ENCODE measurements at regions not wholly inside any gene's neighbourhood (a gene's known extent, or its start where the extent isn't known, plus 50 kb on each side); places are given as distances from the start of the nearest gene placed in this dataset.

DNA sequence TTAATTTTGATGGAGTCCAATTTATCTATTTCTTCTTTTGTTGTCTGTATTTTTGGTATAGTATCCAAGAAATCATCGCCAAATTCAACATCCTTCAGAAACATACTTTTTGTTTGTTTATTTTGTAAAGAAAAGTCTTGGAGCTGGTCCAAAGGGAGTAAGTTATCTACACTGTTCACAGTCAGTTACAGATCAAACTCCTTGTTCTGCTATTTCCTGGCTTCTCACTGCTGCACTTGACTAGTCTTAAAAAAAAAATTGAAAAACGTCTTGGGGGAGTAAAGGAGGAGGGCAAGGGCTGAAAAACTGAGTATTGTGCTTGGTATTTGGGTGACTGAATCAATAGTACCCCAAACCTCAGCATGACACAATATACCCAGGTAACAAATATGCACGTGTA lies 105.6 kb downstream of the NFKBIZ start:
- Histone ChIP-seq H3K4me3 (ENCODE audit: control extremely low read depth in 1 of 5, extremely low read depth in 1 of 5, insufficient read depth in 1 of 5, low read depth in 2 of 5, low read length in 4 of 5) (no peak overlapping the region), H3K79me2 (ENCODE audit: control insufficient read depth, insufficient read depth, low read length) (no peaks in the 10 kb centered on the region), H3K4me2 (replicated peaks; ENCODE audit: low read depth, low read length, poor library complexity, severe bottlenecking) (no peak overlapping the region), H3K27me3 (replicated peaks in 1 of 4; ENCODE audit: control extremely low read depth in 1 of 4, control insufficient read depth in 3 of 4, insufficient read depth in 4 of 4, low read length in 3 of 4) (no peaks in the 10 kb centered on the region), H3K27ac (ENCODE audit: low read length in 2 of 2) (no peak overlapping the region), H3K9ac (ENCODE audit: low read length) (no peak overlapping the region), H3K36me3 (replicated peaks in 1 of 2; ENCODE audit: control extremely low read depth in 1 of 2, control insufficient read depth in 1 of 2, extremely low read depth in 1 of 2, insufficient read depth in 2 of 2, low read length in 1 of 2) (no peaks in the 10 kb centered on the region), H4K20me1 (ENCODE audit: control insufficient read depth, insufficient read depth, low read length, poor library complexity, severe bottlenecking) (no peaks in the 10 kb centered on the region), H3K9me3 (ENCODE audit: control extremely low read depth in 1 of 3, control insufficient read depth in 2 of 3, insufficient read depth in 1 of 3, low read length in 2 of 3) (peaks cover 0 to 3% (median 0%) of the 10 kb centered on the region in 3 donors), H3K4me1 (ENCODE audit: control insufficient read depth in 2 of 2, insufficient read depth in 2 of 2, low read length in 2 of 2) (peaks cover 3 to 4% of the 10 kb centered on the region in 2 donors), H2AFZ (ENCODE audit: insufficient read depth, low read depth, low read length, poor library complexity, severe bottlenecking) (no peak overlapping the region)
- intact Hi-C loops (cut with micrococcal nuclease): no loop called here
- TF ChIP-seq EZH2 (IDR thresholded peaks at IDR 0.05; ENCODE audit: borderline replicate concordance, insufficient read depth, low read depth, low read length, poor library complexity, severe bottlenecking): no peak
- TF ChIP-seq, protein P1, sequence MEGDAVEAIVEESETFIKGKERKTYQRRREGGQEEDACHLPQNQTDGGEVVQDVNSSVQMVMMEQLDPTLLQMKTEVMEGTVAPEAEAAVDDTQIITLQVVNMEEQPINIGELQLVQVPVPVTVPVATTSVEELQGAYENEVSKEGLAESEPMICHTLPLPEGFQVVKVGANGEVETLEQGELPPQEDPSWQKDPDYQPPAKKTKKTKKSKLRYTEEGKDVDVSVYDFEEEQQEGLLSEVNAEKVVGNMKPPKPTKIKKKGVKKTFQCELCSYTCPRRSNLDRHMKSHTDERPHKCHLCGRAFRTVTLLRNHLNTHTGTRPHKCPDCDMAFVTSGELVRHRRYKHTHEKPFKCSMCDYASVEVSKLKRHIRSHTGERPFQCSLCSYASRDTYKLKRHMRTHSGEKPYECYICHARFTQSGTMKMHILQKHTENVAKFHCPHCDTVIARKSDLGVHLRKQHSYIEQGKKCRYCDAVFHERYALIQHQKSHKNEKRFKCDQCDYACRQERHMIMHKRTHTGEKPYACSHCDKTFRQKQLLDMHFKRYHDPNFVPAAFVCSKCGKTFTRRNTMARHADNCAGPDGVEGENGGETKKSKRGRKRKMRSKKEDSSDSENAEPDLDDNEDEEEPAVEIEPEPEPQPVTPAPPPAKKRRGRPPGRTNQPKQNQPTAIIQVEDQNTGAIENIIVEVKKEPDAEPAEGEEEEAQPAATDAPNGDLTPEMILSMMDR (IDR thresholded peaks at IDR 0.05): no peak
- Mint-ChIP-seq H3K27me3 (no peaks in the 10 kb centered on the region), H3K4me3 (no peak overlapping the region), H3K27ac (no peak overlapping the region), H3K9me3 (ENCODE audit: insufficient read depth) (no peaks in the 10 kb centered on the region), H3K4me1 (peaks cover 6% of the 10 kb centered on the region)
- WGBS (ENCODE audit: insufficient coverage): no CpG with 5 or more reads among the region's 3 CpGs
- ChIA-PET CTCF (no interaction called here), POLR2A (no interaction called here)
- DNase-seq: no peak
- ATAC-seq (ENCODE audit: low read depth): no peak

DNA sequence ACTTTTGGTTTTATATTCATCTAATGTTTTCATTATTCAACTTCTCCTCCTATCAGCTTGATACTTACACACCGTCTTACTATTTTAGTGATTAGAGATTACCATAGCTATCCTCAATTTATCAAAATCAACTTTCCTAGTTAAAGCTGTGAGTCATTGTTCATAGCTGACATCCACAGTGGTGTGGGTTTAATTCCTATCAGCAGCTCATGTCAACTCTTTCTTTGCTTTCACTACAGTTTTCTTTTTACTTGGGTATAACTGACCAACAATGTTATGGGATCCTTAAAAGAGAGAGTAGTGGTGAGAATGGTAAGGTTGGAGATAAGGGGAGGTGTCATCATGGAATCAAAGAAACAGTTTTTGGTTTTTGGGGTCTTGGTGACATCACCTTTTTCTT lies 112.7 kb downstream of the NFKBIZ start:
- Mint-ChIP-seq H3K4me1 (peaks cover 4% of the 10 kb centered on the region), H3K27ac (no peak overlapping the region), H3K9me3 (ENCODE audit: insufficient read depth) (no peaks in the 10 kb centered on the region), H3K27me3 (no peaks in the 10 kb centered on the region), H3K4me3 (no peak overlapping the region)
- H3K79me2 ChIP-seq (ENCODE audit: control insufficient read depth, insufficient read depth, low read length): no peaks in the 10 kb centered on the region
- DNase-seq: no peak
- intact Hi-C loops (cut with micrococcal nuclease): no loop called here
- no peaks in the 10 kb centered on the region for H3K36me3 ChIP-seq (replicated peaks in 1 of 2; ENCODE audit: control extremely low read depth in 1 of 2, control insufficient read depth in 1 of 2, extremely low read depth in 1 of 2, insufficient read depth in 2 of 2, low read length in 1 of 2)
- peaks cover 0 to 3% of the 10 kb centered on the region in 2 donors for H3K4me1 ChIP-seq (ENCODE audit: control insufficient read depth in 2 of 2, insufficient read depth in 2 of 2, low read length in 2 of 2)
- H3K27me3 ChIP-seq (replicated peaks in 1 of 4; ENCODE audit: control extremely low read depth in 1 of 4, control insufficient read depth in 3 of 4, insufficient read depth in 4 of 4, low read length in 3 of 4): no peaks in the 10 kb centered on the region
- H3K4me2 ChIP-seq (replicated peaks; ENCODE audit: low read depth, low read length, poor library complexity, severe bottlenecking): no peak overlapping the region
- H3K9me3 ChIP-seq (ENCODE audit: control extremely low read depth in 1 of 3, control insufficient read depth in 2 of 3, insufficient read depth in 1 of 3, low read length in 2 of 3): no peaks in the 10 kb centered on the region
- H4K20me1 ChIP-seq (ENCODE audit: control insufficient read depth, insufficient read depth, low read length, poor library complexity, severe bottlenecking): no peaks in the 10 kb centered on the region
- no peak for ATAC-seq (ENCODE audit: low read depth)
- H3K4me3 ChIP-seq (ENCODE audit: control extremely low read depth in 1 of 5, extremely low read depth in 1 of 5, insufficient read depth in 1 of 5, low read depth in 2 of 5, low read length in 4 of 5): no peak overlapping the region
- CTCF ChIA-PET: interaction anchor here (1.2 kb wide), 1 partner anchor 11 kb away, joined by 3 read pairs; no protein-coding TSS in a partner anchor
- TF ChIP-seq, protein P1 (IDR thresholded peaks at IDR 0.05): no peak
- no peak for TF ChIP-seq EZH2 (IDR thresholded peaks at IDR 0.05; ENCODE audit: borderline replicate concordance, insufficient read depth, low read depth, low read length, poor library complexity, severe bottlenecking)
- H2AFZ ChIP-seq (ENCODE audit: insufficient read depth, low read depth, low read length, poor library complexity, severe bottlenecking): no peak overlapping the region
- POLR2A ChIA-PET: no interaction called here
- no peak overlapping the region for H3K27ac ChIP-seq (ENCODE audit: low read length in 2 of 2)
- H3K9ac ChIP-seq (ENCODE audit: low read length): no peak overlapping the region
- WGBS (ENCODE audit: insufficient coverage): no CpG with 5 or more reads among the region's 1 CpG

All from B cell (primary cell).